Astrocyte (in vitro differentiated cells and primary cell): ENCODE measurements at regions not wholly inside any gene's neighbourhood (a gene's known extent, or its start where the extent isn't known, plus 50 kb on each side); places are given as distances from the start of the nearest gene placed in this dataset.

Experiments used
- DNase-seq: peaks from one replicate; pipeline ENCODE4 v3.0.0-alpha.2; 2010; ENCODE audit warnings: low read depth
- FAIRE-seq: peaks from 2 replicates; lab custom pipeline; 2011; peaks lifted over from hg19 to GRCh38; lab: Jason Lieb, UNC
- H2AFZ ChIP-seq: 2 replicates; pipeline ENCODE4 v1.6.0; 2012; ENCODE audit warnings: low read depth, low read length, inconsistent platforms
- H3K27ac ChIP-seq: 2 replicates; pipeline ENCODE4 v1.5.1; 2011; ENCODE audit warnings: low read depth, low read length, inconsistent platforms
- H3K27me3 ChIP-seq: 2 replicates; pipeline ENCODE4 v1.6.0; 2011; ENCODE audit warnings: low read length, inconsistent platforms; ENCODE audit not compliant: insufficient read depth
- H3K36me3 ChIP-seq: 2 replicates; pipeline ENCODE4 v1.5.1; 2011; ENCODE audit warnings: low read length, inconsistent platforms; ENCODE audit not compliant: insufficient read depth
- H3K4me1 ChIP-seq: 2 replicates; pipeline ENCODE4 v1.5.1; 2011; ENCODE audit warnings: low read length, inconsistent platforms; ENCODE audit not compliant: insufficient read depth
- H3K4me2 ChIP-seq: 2 replicates; pipeline ENCODE4 v1.6.0; 2012; ENCODE audit warnings: low read length, inconsistent platforms
- H3K4me3 ChIP-seq: 2 replicates; pipeline ENCODE4 v1.5.1; 2011; ENCODE audit warnings: low read depth, mild to moderate bottlenecking, low read length, inconsistent platforms; ENCODE audit not compliant: insufficient read depth
- H3K79me2 ChIP-seq: 2 replicates; pipeline ENCODE4 v1.6.0; 2012; ENCODE audit warnings: mild to moderate bottlenecking, low read length, inconsistent platforms; ENCODE audit not compliant: insufficient read depth
- H3K9ac ChIP-seq: 2 replicates; pipeline ENCODE4 v1.6.0; 2012; ENCODE audit warnings: mild to moderate bottlenecking, low read length, inconsistent platforms
- H3K9me3 ChIP-seq: 2 replicates; pipeline ENCODE4 v1.5.1; 2012; ENCODE audit warnings: low read depth, mild to moderate bottlenecking, low read length, inconsistent platforms; ENCODE audit not compliant: insufficient read depth
- H4K20me1 ChIP-seq: 2 replicates; pipeline ENCODE4 v1.6.0; 2012; ENCODE audit warnings: low read length, inconsistent platforms; ENCODE audit not compliant: insufficient read depth
- H3K27ac Mint-ChIP-seq: one replicate; pipeline ENCODE4 v1.8.0; 2021; ENCODE audit warnings: mild to moderate bottlenecking, mixed read lengths; ENCODE audit not compliant: unreplicated experiment
- H3K27me3 Mint-ChIP-seq: one replicate; pipeline ENCODE4 v1.8.0; 2021; ENCODE audit warnings: low read depth, mixed read lengths; ENCODE audit not compliant: unreplicated experiment
- H3K36me3 Mint-ChIP-seq: one replicate; pipeline ENCODE4 v1.8.0; 2021; ENCODE audit warnings: low read depth, mixed read lengths; ENCODE audit not compliant: unreplicated experiment
- H3K4me1 Mint-ChIP-seq: one replicate; pipeline ENCODE4 v1.8.0; 2021; ENCODE audit warnings: low read depth, mixed read lengths; ENCODE audit not compliant: unreplicated experiment
- H3K4me3 Mint-ChIP-seq: one replicate; pipeline ENCODE4 v1.8.0; 2021; ENCODE audit warnings: mild to moderate bottlenecking, moderate library complexity, mixed read lengths; ENCODE audit not compliant: unreplicated experiment
- H3K9me3 Mint-ChIP-seq: one replicate; pipeline ENCODE4 v1.8.0; 2021; ENCODE audit warnings: mild to moderate bottlenecking, mixed read lengths; ENCODE audit not compliant: unreplicated experiment
- CTCF ChIP-seq: IDR thresholded peaks from 2 replicates; pipeline ENCODE4 v1.5.1; 2011; ENCODE audit warnings: low read depth, mild to moderate bottlenecking, inconsistent platforms, low read length, moderate library complexity; ENCODE audit not compliant: insufficient read depth
- EZH2 ChIP-seq: IDR thresholded peaks from 2 replicates; pipeline ENCODE4 v1.6.1; 2012; ENCODE audit warnings: mild to moderate bottlenecking, low read length, inconsistent platforms; ENCODE audit not compliant: insufficient read depth

GRCh38 chr3:177753451-177754155 is 556.3 kb upstream of the TBL1XR1 start:
- Mint-ChIP-seq H3K27ac (no peak overlapping the region), H3K4me1 (peaks cover 10% of the 10 kb centered on the region), H3K4me3 (no peak overlapping the region), H3K27me3 (no peaks in the 10 kb centered on the region), H3K9me3 (peaks cover 4% of the 10 kb centered on the region), H3K36me3 (no peaks in the 10 kb centered on the region)
- Histone ChIP-seq H2AFZ (no peak overlapping the region), H3K9ac (no peak overlapping the region), H3K4me3 (no peak overlapping the region), H3K27ac (no peak overlapping the region), H3K36me3 (no peaks in the 10 kb centered on the region), H3K4me2 (no peak overlapping the region), H3K27me3 (no peaks in the 10 kb centered on the region), H3K9me3 (no peaks in the 10 kb centered on the region), H3K4me1 (peaks cover 12% of the 10 kb centered on the region), H4K20me1 (no peaks in the 10 kb centered on the region), H3K79me2 (no peaks in the 10 kb centered on the region)
- DNase-seq = peak; percentile 33
- no peak for FAIRE-seq
- TF ChIP-seq CTCF (no peak), EZH2 (no peak)

GRCh38 chr3:177754508-177754921 is 557.2 kb upstream of the TBL1XR1 start:
- Histone ChIP-seq H3K27ac (no peak overlapping the region), H3K4me1 (peaks cover 12% of the 10 kb centered on the region), H2AFZ (peak overlapping the region; percentile 8), H3K36me3 (no peaks in the 10 kb centered on the region), H3K4me3 (no peak overlapping the region), H3K79me2 (no peaks in the 10 kb centered on the region), H3K9ac (no peak overlapping the region), H3K4me2 (no peak overlapping the region), H3K27me3 (no peaks in the 10 kb centered on the region), H4K20me1 (no peaks in the 10 kb centered on the region), H3K9me3 (no peaks in the 10 kb centered on the region)
- Mint-ChIP-seq H3K36me3 (no peaks in the 10 kb centered on the region), H3K4me3 (no peak overlapping the region), H3K4me1 (peaks cover 10% of the 10 kb centered on the region), H3K9me3 (peaks cover 5% of the 10 kb centered on the region), H3K27ac (no peak overlapping the region), H3K27me3 (no peaks in the 10 kb centered on the region)
- DNase-seq = peak; percentile 85
- no peak for FAIRE-seq
- TF ChIP-seq CTCF (no peak), EZH2 (no peak)

GRCh38 chr3:177758126-177758525 is 560.8 kb upstream of the TBL1XR1 start:
- H3K9me3 ChIP-seq = no peaks in the 10 kb centered on the region
- H3K4me2 ChIP-seq = no peak overlapping the region
- FAIRE-seq (no peak), DNase-seq (no peak)
- no peaks in the 10 kb centered on the region for H3K27me3 ChIP-seq
- no peak overlapping the region for H3K27ac Mint-ChIP-seq
- H3K9me3 Mint-ChIP-seq = peaks cover 8% of the 10 kb centered on the region
- no peaks in the 10 kb centered on the region for H4K20me1 ChIP-seq
- no peaks in the 10 kb centered on the region for H3K79me2 ChIP-seq
- no peak overlapping the region for H3K9ac ChIP-seq
- no peak overlapping the region for H3K4me3 Mint-ChIP-seq
- no peaks in the 10 kb centered on the region for H3K27me3 Mint-ChIP-seq
- no peak overlapping the region for H2AFZ ChIP-seq
- no peaks in the 10 kb centered on the region for H3K36me3 ChIP-seq
- no peak overlapping the region for H3K4me3 ChIP-seq
- no peak overlapping the region for H3K27ac ChIP-seq
- TF ChIP-seq EZH2 = no peak
- TF ChIP-seq CTCF = no peak
- H3K36me3 Mint-ChIP-seq = no peaks in the 10 kb centered on the region
- H3K4me1 ChIP-seq = peaks cover 12% of the 10 kb centered on the region
- peaks cover 10% of the 10 kb centered on the region for H3K4me1 Mint-ChIP-seq
